CD4-positive, alpha-beta T cell (primary cell): ENCODE measurements at regions not wholly inside any gene's neighbourhood (a gene's known extent, or its start where the extent isn't known, plus 50 kb on each side); places are given as distances from the start of the nearest gene placed in this dataset.

Experiments
- ATAC-seq: fragments of 200-7000 bp; cut with Tn5 transposase; one replicate; pipeline ENCODE4 v1.10.0; 2022; ENCODE audit warnings: mild to moderate bottlenecking; ENCODE audit not compliant: poor library complexity
- CTCF ChIA-PET: fragments of 350-600 bp; sonication (Branson Sonifier 250); formaldehyde crosslinking; loops from one replicate; lab custom pipeline; 2021; ENCODE audit warnings: antibody characterized with exemption, inconsistent platforms; lab: Charles Lee
- POLR2A ChIA-PET: fragments of 350-600 bp; sonication (Branson Sonifier 250); formaldehyde crosslinking; loops from one replicate; lab custom pipeline; 2021; ENCODE audit warnings: antibody characterized with exemption, inconsistent platforms; lab: Charles Lee
- DNase-seq, 14 experiments: peaks; one replicate each; pipeline ENCODE4 v3.0.0-alpha.2; 2013 to 2020; ENCODE audit warnings: mixed read lengths in 2 of 14
- H3K27ac ChIP-seq, 2 donors: one replicate each; pipeline versions ENCODE4 v1.5.1 to v1.7.0; 2013; ENCODE audit warnings: low read length in 2 of 2, low read depth in 1 of 2, mild to moderate bottlenecking in 1 of 2
- H3K27me3 ChIP-seq, 2 experiments: 1 replicate in 1 of 2; 2 replicates in 1 of 2; pipeline versions ENCODE4 v1.6.1 to v1.7.0; 2013; ENCODE audit warnings: low read length in 2 of 2, control low read depth in 1 of 2, mild to moderate bottlenecking in 1 of 2, moderate library complexity in 1 of 2; ENCODE audit not compliant: insufficient read depth in 2 of 2, control insufficient read depth in 1 of 2
- H3K36me3 ChIP-seq: one replicate; pipeline ENCODE4 v1.6.1; 2013; ENCODE audit warnings: low read length, control low read depth; ENCODE audit not compliant: insufficient read depth
- H3K4me1 ChIP-seq: one replicate; pipeline ENCODE4 v1.6.1; 2013; ENCODE audit warnings: low read length, control low read depth; ENCODE audit not compliant: insufficient read depth
- H3K4me3 ChIP-seq: one replicate; pipeline ENCODE4 v1.5.1; 2013; ENCODE audit warnings: mild to moderate bottlenecking, low read length, moderate library complexity
- H3K9me3 ChIP-seq, 2 experiments: 1 replicate in 1 of 2; 2 replicates in 1 of 2; pipeline versions ENCODE4 v1.6.1 to v1.7.0; 2013; ENCODE audit warnings: low read length in 2 of 2, mild to moderate bottlenecking in 2 of 2, control low read depth in 1 of 2, moderate library complexity in 1 of 2; ENCODE audit not compliant: control insufficient read depth in 1 of 2, insufficient read depth in 1 of 2
- H3K27ac Mint-ChIP-seq: one replicate; pipeline ENCODE4 v1.8.0; 2020; ENCODE audit warnings: mixed read lengths
- H3K27me3 Mint-ChIP-seq: one replicate; pipeline ENCODE4 v1.8.0; 2021; ENCODE audit warnings: mixed read lengths
- H3K36me3 Mint-ChIP-seq: one replicate; pipeline ENCODE4 v1.8.0; 2021; ENCODE audit warnings: low read depth, mixed read lengths
- H3K4me1 Mint-ChIP-seq: one replicate; pipeline ENCODE4 v1.8.0; 2021; ENCODE audit warnings: low read depth, mixed read lengths
- H3K4me3 Mint-ChIP-seq: one replicate; pipeline ENCODE4 v1.8.0; 2020; ENCODE audit warnings: mild to moderate bottlenecking, mixed read lengths
- H3K9me3 Mint-ChIP-seq: one replicate; pipeline ENCODE4 v1.8.0; 2020; ENCODE audit warnings: mixed read lengths
- CTCF ChIP-seq: fragments of 200-600 bp; IDR thresholded peaks from one replicate; pipeline ENCODE4 v1.8.0; 2022; ENCODE audit warnings: antibody characterized with exemption, mild to moderate bottlenecking
- intact Hi-C, 2 experiments: fragments of 100-400 bp; cut with DNase I in 1 of 2; cut with micrococcal nuclease in 1 of 2; formaldehyde crosslinking; loops; one replicate each; pipeline versions ENCODE4 v1.15.1 to v1.9.0; 2023 to 2025; cut with DNase I, micrococcal nuclease

DNA sequence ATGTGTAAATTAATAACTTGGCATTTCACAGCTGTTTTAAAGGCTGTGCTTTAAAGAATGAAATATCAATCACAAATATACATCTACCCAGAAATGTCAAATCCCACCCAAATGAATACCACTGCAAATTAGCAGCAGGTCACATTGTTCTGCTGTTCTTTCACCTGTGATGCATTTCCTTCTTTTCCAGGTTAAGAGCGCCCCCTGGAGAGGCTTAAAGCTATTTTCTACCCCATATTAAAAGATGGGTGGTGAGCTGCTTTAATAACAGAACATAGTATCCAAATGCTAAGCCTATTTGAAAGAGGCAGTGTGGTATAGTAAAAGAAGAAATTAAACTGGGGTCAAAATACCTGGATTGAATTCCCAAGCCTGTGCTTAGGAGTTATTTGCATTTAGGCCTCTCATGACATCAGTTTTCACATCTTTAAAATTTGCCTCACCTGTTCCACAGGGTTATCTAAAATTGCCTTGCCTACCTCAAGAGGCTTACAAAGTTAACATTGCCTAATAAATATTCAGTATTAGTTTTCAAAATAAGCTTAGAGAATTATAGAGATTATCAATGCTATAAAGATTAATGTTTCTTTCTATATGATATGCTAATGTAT is 396.9 kb upstream of the SLITRK5 start:
- Histone ChIP-seq H3K4me3 (no peak overlapping the region), H3K36me3 (no peaks in the 10 kb centered on the region), H3K27me3 (no peaks in the 10 kb centered on the region), H3K4me1 (no peaks in the 10 kb centered on the region), H3K9me3 (peaks cover 0 to 10% of the 10 kb centered on the region in 2 experiments), H3K27ac (no peak overlapping the region)
- Mint-ChIP-seq H3K36me3 (no peaks in the 10 kb centered on the region), H3K27me3 (no peaks in the 10 kb centered on the region), H3K4me3 (no peak overlapping the region), H3K9me3 (no peaks in the 10 kb centered on the region), H3K4me1 (no peaks in the 10 kb centered on the region), H3K27ac (no peak overlapping the region)
- peak in 4 of 14 experiments; percentile 3 to 6 (median 4) for DNase-seq
- TF ChIP-seq CTCF, result peak; percentile 14
- intact Hi-C loops, result no loop called here
- ATAC-seq, result no peak
- POLR2A ChIA-PET, result no interaction called here
- CTCF ChIA-PET, result no interaction called here

GRCh38 chr13:87280139-87280538 is 391.0 kb upstream of the SLITRK5 start:
- no peaks in the 10 kb centered on the region for H3K27me3 Mint-ChIP-seq
- no peak overlapping the region for H3K4me3 Mint-ChIP-seq
- no peak for TF ChIP-seq CTCF

DNA sequence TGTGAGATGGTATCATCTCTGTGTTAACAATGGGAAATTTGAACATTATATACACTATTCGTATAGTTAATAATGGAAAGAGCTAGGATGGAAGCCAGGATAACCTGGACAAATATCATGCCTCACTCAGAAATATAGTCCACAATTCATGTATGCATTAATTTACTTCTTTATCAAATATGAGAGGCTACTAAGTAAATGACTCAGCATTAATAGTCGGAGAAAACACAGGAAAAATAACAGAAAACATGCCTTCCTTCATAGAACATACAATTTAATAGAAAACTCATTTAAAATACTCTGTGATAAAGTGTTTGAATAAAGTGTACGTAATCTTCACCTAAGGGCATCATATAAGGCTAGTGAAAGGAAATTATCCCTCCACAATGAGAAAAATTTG is 383.4 kb upstream of the SLITRK5 start:
- intact Hi-C loops, result no loop called here
- Histone ChIP-seq H3K4me1 (no peaks in the 10 kb centered on the region), H3K27ac (no peak overlapping the region), H3K36me3 (no peaks in the 10 kb centered on the region), H3K9me3 (no peaks in the 10 kb centered on the region), H3K4me3 (no peak overlapping the region), H3K27me3 (no peaks in the 10 kb centered on the region)
- Mint-ChIP-seq H3K4me1 (no peaks in the 10 kb centered on the region), H3K27ac (no peak overlapping the region), H3K27me3 (no peaks in the 10 kb centered on the region), H3K9me3 (peaks cover 2% of the 10 kb centered on the region), H3K4me3 (no peak overlapping the region), H3K36me3 (no peaks in the 10 kb centered on the region)
- DNase-seq, result no peak
- ChIA-PET POLR2A (no interaction called here), CTCF (no interaction called here)
- no peak for ATAC-seq
- no peak for TF ChIP-seq CTCF

More at GRCh38 chr13:87280139-87280538, 391.0 kb upstream of the SLITRK5 start:
- no peaks in the 10 kb centered on the region for H3K9me3 Mint-ChIP-seq
- no peak overlapping the region for H3K27ac ChIP-seq
- no peaks in the 10 kb centered on the region for H3K36me3 ChIP-seq
- ChIA-PET POLR2A (no interaction called here), CTCF (no interaction called here)
- DNase-seq (no peak), ATAC-seq (no peak)
- no peaks in the 10 kb centered on the region for H3K4me1 ChIP-seq
- intact Hi-C loops, result no loop called here
- H3K4me3 ChIP-seq, result no peak overlapping the region
- H3K27me3 ChIP-seq, result no peaks in the 10 kb centered on the region
- H3K9me3 ChIP-seq, result peaks cover 0 to 5% of the 10 kb centered on the region in 2 experiments
- H3K36me3 Mint-ChIP-seq, result no peaks in the 10 kb centered on the region
- no peak overlapping the region for H3K27ac Mint-ChIP-seq
- no peaks in the 10 kb centered on the region for H3K4me1 Mint-ChIP-seq
